Mesothelial cell of epicardium (in vitro differentiated cells): ENCODE measurements at regions not wholly inside any gene's neighbourhood (a gene's known extent, or its start where the extent isn't known, plus 50 kb on each side); places are given as distances from the start of the nearest gene placed in this dataset.

ENCODE experiments used
- DNase-seq, 2 experiments: peaks; one replicate each; pipeline ENCODE4 v3.0.0; 2021; ENCODE audit warnings: low spot score in 2 of 2; ENCODE audit not compliant: unreplicated experiment in 2 of 2
- H3K27ac Mint-ChIP-seq: 2 replicates; pipeline ENCODE4 v1.8.0; 2021; ENCODE audit warnings: mixed read lengths
- H3K27me3 Mint-ChIP-seq: 2 replicates; pipeline ENCODE4 v1.8.0; 2021; ENCODE audit warnings: low read depth, mixed read lengths
- H3K36me3 Mint-ChIP-seq: 2 replicates; pipeline ENCODE4 v1.8.0; 2021; ENCODE audit warnings: mixed read lengths
- H3K4me1 Mint-ChIP-seq: 2 replicates; pipeline ENCODE4 v1.8.0; 2021; ENCODE audit warnings: mixed read lengths
- H3K4me3 Mint-ChIP-seq: 2 replicates; pipeline ENCODE4 v1.8.0; 2021; ENCODE audit warnings: mild to moderate bottlenecking, moderate library complexity, mixed read lengths
- H3K9me3 Mint-ChIP-seq: 2 replicates; pipeline ENCODE4 v1.8.0; 2021; ENCODE audit warnings: mixed read lengths
- TF ChIP-seq, protein P1 (sequence below): fragments of 200-600 bp; sonication (generic); IDR thresholded peaks from one replicate; pipeline ENCODE4 v1.5.0; 2021; ENCODE audit warnings: antibody characterized with exemption; ENCODE audit not compliant: unreplicated experiment

DNA sequence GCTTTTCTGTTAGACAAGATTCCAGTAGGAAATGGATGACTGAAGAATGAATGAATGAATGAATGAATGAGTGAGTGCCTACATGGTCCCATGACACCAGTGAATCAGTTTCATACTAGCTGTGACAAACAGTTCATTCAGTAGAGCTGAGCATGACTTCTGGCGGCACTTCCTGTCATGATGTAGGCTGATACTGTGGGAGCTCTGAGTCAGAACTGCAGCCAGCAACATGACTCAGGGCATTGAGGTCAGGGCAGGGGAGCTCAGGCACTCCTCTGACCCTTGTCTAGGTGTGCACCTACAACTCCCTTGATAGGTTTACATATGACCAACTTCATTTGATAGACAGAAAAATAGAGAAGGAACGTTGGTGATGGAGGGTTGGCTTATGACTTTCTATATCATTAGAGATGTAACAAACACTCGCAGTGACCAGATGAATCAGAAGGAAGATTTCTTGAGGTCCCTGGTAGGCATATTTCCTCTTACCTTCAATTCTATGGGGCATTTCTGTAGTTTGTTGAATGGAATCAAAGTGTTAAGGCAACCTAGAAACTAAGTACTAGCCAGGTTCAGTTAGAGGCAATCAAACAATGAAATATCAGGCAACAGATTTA, 139.3 kb upstream of the ARHGAP5 start:
- DNase-seq, result no peak
- TF ChIP-seq, protein P1, sequence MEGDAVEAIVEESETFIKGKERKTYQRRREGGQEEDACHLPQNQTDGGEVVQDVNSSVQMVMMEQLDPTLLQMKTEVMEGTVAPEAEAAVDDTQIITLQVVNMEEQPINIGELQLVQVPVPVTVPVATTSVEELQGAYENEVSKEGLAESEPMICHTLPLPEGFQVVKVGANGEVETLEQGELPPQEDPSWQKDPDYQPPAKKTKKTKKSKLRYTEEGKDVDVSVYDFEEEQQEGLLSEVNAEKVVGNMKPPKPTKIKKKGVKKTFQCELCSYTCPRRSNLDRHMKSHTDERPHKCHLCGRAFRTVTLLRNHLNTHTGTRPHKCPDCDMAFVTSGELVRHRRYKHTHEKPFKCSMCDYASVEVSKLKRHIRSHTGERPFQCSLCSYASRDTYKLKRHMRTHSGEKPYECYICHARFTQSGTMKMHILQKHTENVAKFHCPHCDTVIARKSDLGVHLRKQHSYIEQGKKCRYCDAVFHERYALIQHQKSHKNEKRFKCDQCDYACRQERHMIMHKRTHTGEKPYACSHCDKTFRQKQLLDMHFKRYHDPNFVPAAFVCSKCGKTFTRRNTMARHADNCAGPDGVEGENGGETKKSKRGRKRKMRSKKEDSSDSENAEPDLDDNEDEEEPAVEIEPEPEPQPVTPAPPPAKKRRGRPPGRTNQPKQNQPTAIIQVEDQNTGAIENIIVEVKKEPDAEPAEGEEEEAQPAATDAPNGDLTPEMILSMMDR, result no peak
- no peak overlapping the region for H3K4me3 Mint-ChIP-seq
- H3K27ac Mint-ChIP-seq, result no peak overlapping the region
- no peaks in the 10 kb centered on the region for H3K36me3 Mint-ChIP-seq
- no peaks in the 10 kb centered on the region for H3K9me3 Mint-ChIP-seq
- peaks cover 16% of the 10 kb centered on the region for H3K4me1 Mint-ChIP-seq
- H3K27me3 Mint-ChIP-seq, result no peaks in the 10 kb centered on the region

DNA sequence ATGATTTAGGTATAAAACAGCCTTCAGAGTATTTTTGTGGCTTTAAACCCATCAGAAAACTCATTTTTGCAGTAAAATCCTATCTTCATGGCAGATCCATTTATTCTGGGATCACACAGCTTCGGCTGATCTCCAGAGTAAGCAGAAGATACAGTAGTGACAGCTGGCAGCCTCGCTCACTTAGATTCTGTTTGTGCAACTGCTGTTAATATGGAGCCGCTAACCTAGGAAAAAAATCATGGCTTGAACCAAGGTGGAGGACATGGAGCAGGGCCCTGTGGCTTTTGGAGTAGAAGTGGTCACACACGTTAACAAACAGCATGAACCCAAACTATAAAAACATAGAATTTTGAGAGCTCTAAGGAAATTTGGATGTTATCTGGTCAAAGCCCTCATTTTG, 137.2 kb upstream of the ARHGAP5 start:
- H3K9me3 Mint-ChIP-seq, result no peaks in the 10 kb centered on the region
- TF ChIP-seq, protein P1, result no peak
- no peak for DNase-seq
- peaks cover 11% of the 10 kb centered on the region for H3K4me1 Mint-ChIP-seq
- no peak overlapping the region for H3K27ac Mint-ChIP-seq
- no peaks in the 10 kb centered on the region for H3K36me3 Mint-ChIP-seq
- H3K27me3 Mint-ChIP-seq, result no peaks in the 10 kb centered on the region
- H3K4me3 Mint-ChIP-seq, result no peak overlapping the region

DNA sequence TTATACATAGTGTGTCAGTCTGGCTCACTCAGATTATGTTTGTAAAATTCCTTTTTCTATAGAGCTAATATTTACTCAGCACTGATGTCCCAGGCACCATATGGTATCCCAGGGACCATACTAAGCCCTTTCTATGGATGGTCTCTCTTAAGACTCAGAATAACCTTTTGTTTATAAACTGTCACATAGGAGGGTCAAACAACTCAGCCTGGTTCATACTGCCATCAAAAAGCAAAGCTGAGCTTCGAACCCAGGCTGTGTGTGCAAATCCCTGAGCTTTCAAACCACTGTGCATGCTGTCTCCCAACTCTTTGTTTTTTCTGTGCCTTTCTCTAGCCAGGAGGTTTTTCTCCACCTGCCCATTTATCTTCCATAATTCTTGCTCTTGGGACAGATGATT, 135.6 kb upstream of the ARHGAP5 start:
- no peak overlapping the region for H3K4me3 Mint-ChIP-seq
- H3K27me3 Mint-ChIP-seq, result no peaks in the 10 kb centered on the region
- DNase-seq, result no peak
- H3K4me1 Mint-ChIP-seq, result peaks cover 10% of the 10 kb centered on the region
- no peak overlapping the region for H3K27ac Mint-ChIP-seq
- H3K36me3 Mint-ChIP-seq, result no peaks in the 10 kb centered on the region
- TF ChIP-seq, protein P1, result no peak
- H3K9me3 Mint-ChIP-seq, result no peaks in the 10 kb centered on the region

DNA sequence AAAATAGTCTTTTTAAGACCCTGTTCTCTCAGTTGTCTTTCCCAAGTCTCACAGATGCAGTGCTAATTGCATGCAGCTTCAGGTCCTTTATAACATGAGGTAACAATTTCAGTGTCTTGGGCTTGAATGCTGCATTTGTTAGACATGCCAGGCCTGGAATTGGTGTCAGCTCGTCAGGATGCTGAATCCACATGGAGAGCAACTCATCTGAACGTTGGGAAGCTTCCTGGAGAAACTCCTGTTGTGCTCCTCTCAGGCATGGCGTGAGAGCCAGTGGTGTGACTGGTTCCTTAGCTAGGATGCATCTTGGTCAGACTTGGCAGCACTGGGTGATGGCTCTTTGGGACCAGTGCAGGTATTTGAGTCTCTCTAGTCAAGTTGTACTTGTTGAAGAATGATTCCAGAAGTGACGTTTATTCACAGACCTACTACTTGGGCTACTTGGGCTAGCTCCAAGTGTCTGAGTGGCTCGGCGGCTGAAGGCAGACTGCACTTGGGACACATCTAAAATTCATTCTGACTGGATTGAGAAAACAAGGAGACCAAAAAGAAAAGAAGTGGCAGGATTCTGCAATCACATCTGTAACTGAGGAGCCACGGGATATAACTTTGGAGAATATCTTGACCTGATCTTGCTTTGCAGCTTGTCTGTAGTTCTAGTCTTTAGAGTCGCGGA, 134.8 kb upstream of the ARHGAP5 start:
- no peaks in the 10 kb centered on the region for H3K9me3 Mint-ChIP-seq
- H3K27me3 Mint-ChIP-seq, result no peaks in the 10 kb centered on the region
- H3K4me3 Mint-ChIP-seq, result no peak overlapping the region
- TF ChIP-seq, protein P1, result no peak
- peaks cover 17% of the 10 kb centered on the region for H3K4me1 Mint-ChIP-seq
- no peak overlapping the region for H3K27ac Mint-ChIP-seq
- no peak for DNase-seq
- H3K36me3 Mint-ChIP-seq, result no peaks in the 10 kb centered on the region

DNA sequence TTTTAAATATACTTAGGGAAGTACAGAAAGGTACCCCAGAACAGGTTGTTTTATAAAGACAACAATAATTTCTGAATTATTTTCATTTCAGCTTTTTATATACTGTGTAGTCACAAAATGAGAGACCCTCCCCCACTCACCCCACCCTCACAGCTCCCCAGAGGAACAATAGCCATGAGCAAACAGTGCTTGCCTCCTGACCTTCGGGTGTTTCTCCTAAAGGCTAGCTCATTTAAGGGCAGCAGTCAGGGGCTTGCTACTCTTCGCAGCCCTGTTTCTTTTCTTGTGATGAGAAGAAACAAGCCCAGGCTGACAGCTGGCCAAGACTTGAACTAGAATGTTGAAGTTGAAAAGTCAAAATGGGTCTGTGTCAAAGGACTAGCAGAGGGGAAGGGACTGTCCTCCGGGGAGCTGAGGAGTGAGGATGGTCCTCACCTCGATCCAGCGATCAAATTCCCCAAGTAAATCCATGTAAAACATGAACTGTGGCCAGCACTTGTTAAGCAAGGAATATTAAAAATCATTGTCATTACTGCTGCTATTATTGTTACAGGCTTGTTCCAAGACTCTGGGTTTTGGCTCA, 133.8 kb upstream of the ARHGAP5 start:
- DNase-seq, result no peak
- TF ChIP-seq, protein P1, result no peak
- peaks cover 27% of the 10 kb centered on the region for H3K4me1 Mint-ChIP-seq
- no peak overlapping the region for H3K4me3 Mint-ChIP-seq
- H3K9me3 Mint-ChIP-seq, result no peaks in the 10 kb centered on the region
- H3K27ac Mint-ChIP-seq, result no peak overlapping the region
- H3K36me3 Mint-ChIP-seq, result no peaks in the 10 kb centered on the region
- H3K27me3 Mint-ChIP-seq, result no peaks in the 10 kb centered on the region
